HEK293 (cell line): ENCODE measurements at regions not wholly inside any gene's neighbourhood (a gene's known extent, or its start where the extent isn't known, plus 50 kb on each side); places are given as distances from the start of the nearest gene placed in this dataset.

Source experiments
- ZBTB1 ChIP-seq: fragments of 450-650 bp; formaldehyde crosslinking; IDR thresholded peaks from 2 replicates; pipeline ENCODE4 v1.5.1; 2016; ENCODE audit warnings: missing biosample characterization, missing genetic modification characterization
- ZNF133 ChIP-seq: fragments of 450-650 bp; formaldehyde crosslinking; IDR thresholded peaks from 2 replicates; pipeline ENCODE4 v1.5.1; 2016; ENCODE audit warnings: missing biosample characterization, missing genetic modification characterization
- ZNF747 ChIP-seq: fragments of 450-650 bp; formaldehyde crosslinking; IDR thresholded peaks from 2 replicates; pipeline ENCODE4 v1.5.1; 2016; ENCODE audit warnings: missing biosample characterization, missing genetic modification characterization
- ZNF776 ChIP-seq: fragments of 450-650 bp; formaldehyde crosslinking; IDR thresholded peaks from 2 replicates; pipeline ENCODE4 v1.5.0; 2017; ENCODE audit warnings: missing biosample characterization, missing genetic modification characterization, borderline replicate concordance
- TF ChIP-seq, protein P1 (sequence below): fragments of 450-650 bp; formaldehyde crosslinking; IDR thresholded peaks from 2 replicates; pipeline ENCODE4 v1.5.1; 2016; ENCODE audit warnings: missing biosample characterization, missing genetic modification characterization
- TF ChIP-seq, protein P2 (sequence below): fragments of 450-650 bp; formaldehyde crosslinking; IDR thresholded peaks from 2 replicates; pipeline ENCODE4 v1.5.1; 2017; ENCODE audit warnings: missing biosample characterization, missing genetic modification characterization

DNA sequence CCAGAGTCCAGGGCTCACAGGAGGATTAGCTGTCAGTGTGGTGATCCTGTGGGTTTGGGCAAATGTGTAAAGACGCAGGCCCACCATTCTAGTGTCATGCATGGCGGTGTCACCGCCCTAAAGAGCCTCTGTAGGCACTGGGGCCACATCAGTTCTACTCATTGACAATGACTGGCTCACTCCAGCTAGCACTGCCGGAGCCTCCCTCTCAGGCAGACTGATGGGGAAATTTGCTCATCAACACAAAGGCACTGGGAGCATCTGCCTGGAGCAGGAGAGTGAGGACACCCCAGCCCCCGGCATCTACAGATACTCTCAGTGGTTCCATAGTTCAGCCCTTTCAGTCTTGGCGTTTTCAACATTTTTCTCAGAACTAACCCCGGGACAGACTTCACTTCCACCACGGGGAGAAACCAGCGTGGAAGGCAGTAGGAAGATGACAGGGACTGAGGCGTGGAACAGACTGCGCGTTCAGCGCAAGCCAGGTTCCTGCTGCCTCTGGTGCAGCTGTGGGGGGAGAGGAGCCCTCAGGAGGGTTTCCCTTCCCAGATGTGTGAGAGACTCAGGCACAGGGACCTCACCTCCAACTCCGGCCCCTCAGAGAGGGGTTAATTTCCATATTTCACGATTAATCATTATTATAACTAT lies 256.6 kb downstream of the RBFOX3 start:
- TF ChIP-seq ZBTB1 (no peak), ZNF776 (no peak), ZNF747 (tag by site-specific recombination) (no peak), ZNF133 (tag by site-specific recombination) (no peak)
- TF ChIP-seq, protein P1, sequence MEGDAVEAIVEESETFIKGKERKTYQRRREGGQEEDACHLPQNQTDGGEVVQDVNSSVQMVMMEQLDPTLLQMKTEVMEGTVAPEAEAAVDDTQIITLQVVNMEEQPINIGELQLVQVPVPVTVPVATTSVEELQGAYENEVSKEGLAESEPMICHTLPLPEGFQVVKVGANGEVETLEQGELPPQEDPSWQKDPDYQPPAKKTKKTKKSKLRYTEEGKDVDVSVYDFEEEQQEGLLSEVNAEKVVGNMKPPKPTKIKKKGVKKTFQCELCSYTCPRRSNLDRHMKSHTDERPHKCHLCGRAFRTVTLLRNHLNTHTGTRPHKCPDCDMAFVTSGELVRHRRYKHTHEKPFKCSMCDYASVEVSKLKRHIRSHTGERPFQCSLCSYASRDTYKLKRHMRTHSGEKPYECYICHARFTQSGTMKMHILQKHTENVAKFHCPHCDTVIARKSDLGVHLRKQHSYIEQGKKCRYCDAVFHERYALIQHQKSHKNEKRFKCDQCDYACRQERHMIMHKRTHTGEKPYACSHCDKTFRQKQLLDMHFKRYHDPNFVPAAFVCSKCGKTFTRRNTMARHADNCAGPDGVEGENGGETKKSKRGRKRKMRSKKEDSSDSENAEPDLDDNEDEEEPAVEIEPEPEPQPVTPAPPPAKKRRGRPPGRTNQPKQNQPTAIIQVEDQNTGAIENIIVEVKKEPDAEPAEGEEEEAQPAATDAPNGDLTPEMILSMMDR (tag by site-specific recombination), result no peak
- TF ChIP-seq, protein P2, sequence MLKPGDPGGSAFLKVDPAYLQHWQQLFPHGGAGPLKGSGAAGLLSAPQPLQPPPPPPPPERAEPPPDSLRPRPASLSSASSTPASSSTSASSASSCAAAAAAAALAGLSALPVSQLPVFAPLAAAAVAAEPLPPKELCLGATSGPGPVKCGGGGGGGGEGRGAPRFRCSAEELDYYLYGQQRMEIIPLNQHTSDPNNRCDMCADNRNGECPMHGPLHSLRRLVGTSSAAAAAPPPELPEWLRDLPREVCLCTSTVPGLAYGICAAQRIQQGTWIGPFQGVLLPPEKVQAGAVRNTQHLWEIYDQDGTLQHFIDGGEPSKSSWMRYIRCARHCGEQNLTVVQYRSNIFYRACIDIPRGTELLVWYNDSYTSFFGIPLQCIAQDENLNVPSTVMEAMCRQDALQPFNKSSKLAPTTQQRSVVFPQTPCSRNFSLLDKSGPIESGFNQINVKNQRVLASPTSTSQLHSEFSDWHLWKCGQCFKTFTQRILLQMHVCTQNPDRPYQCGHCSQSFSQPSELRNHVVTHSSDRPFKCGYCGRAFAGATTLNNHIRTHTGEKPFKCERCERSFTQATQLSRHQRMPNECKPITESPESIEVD, result no peak
